ENCODE measurements at regions not wholly inside any gene's neighbourhood (a gene's known extent, or its start where the extent isn't known, plus 50 kb on each side); places are given as distances from the start of the nearest gene placed in this dataset.
"Not testable (repeated sequence)": the region's sequence is repeated elsewhere in the genome, so short reads cannot be mapped to it uniquely, and the experiment has no call there.

GRCh38 chr6:105859457-105859856 is 226.7 kb upstream of the PRDM1 start:
- Mint-ChIP-seq H3K27ac (ENCODE audit: low read depth) (no peak overlapping the region), H3K27me3 (no peaks in the 10 kb centered on the region), H3K4me3 (no peak overlapping the region), H3K36me3 (ENCODE audit: insufficient read depth) (no peaks in the 10 kb centered on the region), H3K4me1 (no peaks in the 10 kb centered on the region), H3K9me3 (no peaks in the 10 kb centered on the region)
- no peak for ATAC-seq (replicated peaks; ENCODE audit: extremely low read depth, poor library complexity, severe bottlenecking)
- DNase-seq (ENCODE audit: low spot score in 2 of 2): no peak

- DNase-seq (ENCODE audit: low spot score in 2 of 2); H3K9me3 Mint-ChIP-seq; H3K27me3 Mint-ChIP-seq; H3K36me3 Mint-ChIP-seq (ENCODE audit: insufficient read depth); H3K4me1 Mint-ChIP-seq; H3K4me3 Mint-ChIP-seq; H3K27ac Mint-ChIP-seq (ENCODE audit: low read depth); ATAC-seq (replicated peaks; ENCODE audit: extremely low read depth, poor library complexity, severe bottlenecking): not testable (repeated sequence)
These were observed 227.5 kb upstream of the PRDM1 start for GRCh38 chr6:105858639-105859038.

- no peaks in the 10 kb centered on the region for H3K9me3 Mint-ChIP-seq
- no peaks in the 10 kb centered on the region for H3K4me1 Mint-ChIP-seq
- H3K36me3 Mint-ChIP-seq (ENCODE audit: insufficient read depth): peaks cover 2% of the 10 kb centered on the region
These were observed 230.7 kb upstream of the PRDM1 start for GRCh38 chr6:105855433-105855832.

GRCh38 chr6:105853979-105854378 is 232.2 kb upstream of the PRDM1 start:
- ATAC-seq (replicated peaks; ENCODE audit: extremely low read depth, poor library complexity, severe bottlenecking); H3K27me3 Mint-ChIP-seq; H3K4me3 Mint-ChIP-seq; H3K9me3 Mint-ChIP-seq; H3K27ac Mint-ChIP-seq (ENCODE audit: low read depth); H3K36me3 Mint-ChIP-seq (ENCODE audit: insufficient read depth); DNase-seq (ENCODE audit: low spot score in 2 of 2); H3K4me1 Mint-ChIP-seq: not testable (repeated sequence)

More at GRCh38 chr6:105855433-105855832, 230.7 kb upstream of the PRDM1 start:
- no peaks in the 10 kb centered on the region for H3K27me3 Mint-ChIP-seq
- H3K27ac Mint-ChIP-seq (ENCODE audit: low read depth): no peak overlapping the region
- ATAC-seq (replicated peaks; ENCODE audit: extremely low read depth, poor library complexity, severe bottlenecking) (no peak), DNase-seq (ENCODE audit: low spot score in 2 of 2) (no peak)
- no peak overlapping the region for H3K4me3 Mint-ChIP-seq

- Mint-ChIP-seq H3K27me3 (no peaks in the 10 kb centered on the region), H3K4me3 (no peak overlapping the region), H3K9me3 (no peaks in the 10 kb centered on the region), H3K36me3 (ENCODE audit: insufficient read depth) (peaks cover 2% of the 10 kb centered on the region), H3K4me1 (no peaks in the 10 kb centered on the region), H3K27ac (ENCODE audit: low read depth) (no peak overlapping the region)
- no peak for ATAC-seq (replicated peaks; ENCODE audit: extremely low read depth, poor library complexity, severe bottlenecking)
- no peak for DNase-seq (ENCODE audit: low spot score in 2 of 2)
These were observed 234.5 kb upstream of the PRDM1 start for GRCh38 chr6:105851606-105852005.

GRCh38 chr6:105851113-105851580 is 235.0 kb upstream of the PRDM1 start:
- Mint-ChIP-seq H3K9me3 (no peaks in the 10 kb centered on the region), H3K27ac (ENCODE audit: low read depth) (no peak overlapping the region), H3K4me1 (no peaks in the 10 kb centered on the region), H3K27me3 (no peaks in the 10 kb centered on the region), H3K4me3 (no peak overlapping the region), H3K36me3 (ENCODE audit: insufficient read depth) (peaks cover 2% of the 10 kb centered on the region)
- DNase-seq (ENCODE audit: low spot score in 2 of 2) (no peak), ATAC-seq (replicated peaks; ENCODE audit: extremely low read depth, poor library complexity, severe bottlenecking) (no peak)

GRCh38 chr6:105850261-105851112 is 235.6 kb upstream of the PRDM1 start:
- Mint-ChIP-seq H3K36me3 (ENCODE audit: insufficient read depth) (peaks cover 2% of the 10 kb centered on the region), H3K27me3 (no peaks in the 10 kb centered on the region), H3K9me3 (no peaks in the 10 kb centered on the region), H3K4me3 (no peak overlapping the region), H3K27ac (ENCODE audit: low read depth) (no peak overlapping the region), H3K4me1 (no peaks in the 10 kb centered on the region)
- no peak for ATAC-seq (replicated peaks; ENCODE audit: extremely low read depth, poor library complexity, severe bottlenecking)
- DNase-seq (ENCODE audit: low spot score in 2 of 2): no peak

GRCh38 chr6:105849746-105850145 is 236.4 kb upstream of the PRDM1 start:
- ATAC-seq (replicated peaks; ENCODE audit: extremely low read depth, poor library complexity, severe bottlenecking): no peak
- Mint-ChIP-seq H3K4me1 (no peaks in the 10 kb centered on the region), H3K36me3 (ENCODE audit: insufficient read depth) (peaks cover 2% of the 10 kb centered on the region)

GRCh38 chr6:105847433-105847832 is 238.7 kb upstream of the PRDM1 start:
- H3K4me1 Mint-ChIP-seq: no peaks in the 10 kb centered on the region
- ATAC-seq (replicated peaks; ENCODE audit: extremely low read depth, poor library complexity, severe bottlenecking) (no peak), DNase-seq (ENCODE audit: low spot score in 2 of 2) (no peak)
- H3K9me3 Mint-ChIP-seq: no peaks in the 10 kb centered on the region
- no peaks in the 10 kb centered on the region for H3K27me3 Mint-ChIP-seq
- peak overlapping the region; percentile 80 for H3K27ac Mint-ChIP-seq (ENCODE audit: low read depth)
- no peak overlapping the region for H3K4me3 Mint-ChIP-seq
- H3K36me3 Mint-ChIP-seq (ENCODE audit: insufficient read depth): no peaks in the 10 kb centered on the region

More at GRCh38 chr6:105849746-105850145, 236.4 kb upstream of the PRDM1 start:
- Mint-ChIP-seq H3K27ac (ENCODE audit: low read depth) (no peak overlapping the region), H3K9me3 (no peaks in the 10 kb centered on the region), H3K4me3 (no peak overlapping the region), H3K27me3 (no peaks in the 10 kb centered on the region)
- DNase-seq (ENCODE audit: low spot score in 2 of 2): no peak

GRCh38 chr6:105844275-105844883 is 241.8 kb upstream of the PRDM1 start:
- Mint-ChIP-seq H3K27me3 (no peaks in the 10 kb centered on the region), H3K36me3 (ENCODE audit: insufficient read depth) (no peaks in the 10 kb centered on the region), H3K9me3 (no peaks in the 10 kb centered on the region), H3K4me3 (no peak overlapping the region), H3K27ac (ENCODE audit: low read depth) (no peak overlapping the region), H3K4me1 (no peaks in the 10 kb centered on the region)
- ATAC-seq (replicated peaks; ENCODE audit: extremely low read depth, poor library complexity, severe bottlenecking) (no peak), DNase-seq (ENCODE audit: low spot score in 2 of 2) (no peak)

- Mint-ChIP-seq H3K4me1 (no peaks in the 10 kb centered on the region), H3K4me3 (no peak overlapping the region), H3K27ac (ENCODE audit: low read depth) (no peak overlapping the region), H3K27me3 (no peaks in the 10 kb centered on the region), H3K9me3 (no peaks in the 10 kb centered on the region), H3K36me3 (ENCODE audit: insufficient read depth) (no peaks in the 10 kb centered on the region)
- DNase-seq (ENCODE audit: low spot score in 2 of 2) (no peak), ATAC-seq (replicated peaks; ENCODE audit: extremely low read depth, poor library complexity, severe bottlenecking) (no peak)
These were observed 246.9 kb upstream of the PRDM1 start for GRCh38 chr6:105839266-105839665.

GRCh38 chr6:105838171-105838570 is 248.0 kb upstream of the PRDM1 start:
- Mint-ChIP-seq H3K27me3 (no peaks in the 10 kb centered on the region), H3K36me3 (ENCODE audit: insufficient read depth) (no peaks in the 10 kb centered on the region), H3K4me1 (no peaks in the 10 kb centered on the region), H3K9me3 (no peaks in the 10 kb centered on the region), H3K27ac (ENCODE audit: low read depth) (no peak overlapping the region), H3K4me3 (no peak overlapping the region)
- DNase-seq (ENCODE audit: low spot score in 2 of 2) (no peak), ATAC-seq (replicated peaks; ENCODE audit: extremely low read depth, poor library complexity, severe bottlenecking) (no peak)

- Mint-ChIP-seq H3K36me3 (ENCODE audit: insufficient read depth) (no peaks in the 10 kb centered on the region), H3K27me3 (no peaks in the 10 kb centered on the region), H3K9me3 (no peaks in the 10 kb centered on the region), H3K27ac (ENCODE audit: low read depth) (no peak overlapping the region), H3K4me1 (no peaks in the 10 kb centered on the region), H3K4me3 (no peak overlapping the region)
- ATAC-seq (replicated peaks; ENCODE audit: extremely low read depth, poor library complexity, severe bottlenecking) (no peak), DNase-seq (ENCODE audit: low spot score in 2 of 2) (no peak)
These were observed 249.2 kb upstream of the PRDM1 start for GRCh38 chr6:105836889-105837288.

Data from central memory CD8-positive, alpha-beta T cell (primary cell).